Astrocyte of the hippocampus (primary cell): ENCODE measurements at regions not wholly inside any gene's neighbourhood (a gene's known extent, or its start where the extent isn't known, plus 50 kb on each side); places are given as distances from the start of the nearest gene placed in this dataset.
"Not testable (repeated sequence)": the region's sequence is repeated elsewhere in the genome, so short reads cannot be mapped to it uniquely, and the experiment has no call there.

ENCODE experiments used
- DNase-seq: peaks from one replicate; pipeline ENCODE4 v3.0.0; 2011; ENCODE audit warnings: low read depth, low spot score

- no peak for DNase-seq
Observed at GRCh38 chr6:97450087-97450486, 167.1 kb upstream of the MMS22L start.

DNA sequence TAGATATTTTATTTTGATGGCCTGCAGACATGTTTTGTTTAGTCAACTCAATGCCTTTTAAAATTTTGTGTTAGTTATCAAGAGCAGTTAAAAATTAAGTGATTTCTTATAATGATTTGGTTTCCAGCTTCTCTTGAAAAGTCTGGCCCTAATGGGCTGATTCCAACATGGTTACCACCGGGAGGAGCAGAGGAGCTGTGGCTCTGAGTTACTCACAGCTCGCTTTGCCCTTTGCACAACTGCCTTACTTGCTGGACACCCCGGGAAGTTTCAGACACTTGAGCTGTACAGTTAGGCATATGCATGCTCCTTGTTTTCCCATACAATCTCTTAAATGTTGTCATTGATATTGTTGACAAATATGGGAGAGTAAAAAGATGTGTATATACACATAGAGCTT is 173.1 kb upstream of the MMS22L start:
- DNase-seq, result no peak

- DNase-seq, result no peak
Observed at GRCh38 chr6:97459535-97459934, 176.5 kb upstream of the MMS22L start.

DNA sequence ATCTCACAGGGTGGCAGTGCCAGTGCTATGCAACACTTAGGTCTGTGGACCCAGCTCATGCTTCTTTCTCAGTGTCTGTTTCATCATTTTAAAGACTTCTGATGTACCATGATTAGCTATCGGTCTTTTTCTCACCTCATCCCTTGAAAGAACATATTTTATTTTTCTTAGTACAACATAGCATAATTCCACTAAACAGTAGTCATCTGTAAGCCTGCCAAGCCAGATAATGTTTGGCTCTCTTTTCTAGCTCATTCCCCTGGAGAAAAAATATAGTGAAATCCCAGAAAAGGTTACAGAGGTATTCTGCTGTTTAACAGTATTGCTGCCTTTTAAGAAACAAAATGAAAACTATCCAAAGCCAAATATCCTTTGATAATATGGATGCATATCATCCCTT is 177.0 kb upstream of the MMS22L start:
- peak; percentile 72 for DNase-seq

DNA sequence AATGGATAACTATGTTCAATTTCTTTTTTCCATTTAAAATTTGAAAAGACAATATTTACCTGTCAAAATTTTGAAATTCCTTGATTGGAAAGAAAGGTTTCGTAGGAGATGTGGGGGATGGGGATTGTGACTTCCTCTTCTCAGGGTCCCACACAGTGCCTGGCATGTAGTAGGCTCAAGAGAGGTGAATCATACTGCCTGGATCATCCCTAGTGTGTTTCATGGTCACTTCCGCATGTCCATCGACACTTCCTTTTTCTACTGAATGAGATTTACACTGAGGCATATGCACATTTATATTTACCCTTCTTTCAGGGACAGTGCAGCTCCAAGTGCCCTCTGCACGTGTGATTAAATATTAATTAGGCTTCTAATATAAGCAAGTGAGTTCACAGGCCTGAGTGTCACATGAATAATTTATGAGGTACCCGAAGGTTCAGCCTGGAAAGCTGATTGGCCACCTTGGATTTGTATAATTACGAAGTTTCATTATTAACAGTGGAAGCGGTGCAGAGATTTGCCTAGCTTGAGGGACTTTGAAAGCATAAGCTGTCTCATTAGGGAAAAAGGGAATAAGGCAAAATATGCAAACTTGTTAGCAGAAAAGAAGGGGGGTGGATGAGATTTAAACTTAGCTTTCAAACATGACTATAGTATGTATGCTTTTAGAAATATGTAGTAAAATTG is 177.5 kb upstream of the MMS22L start:
- no peak for DNase-seq

- DNase-seq, result no peak
Observed at GRCh38 chr6:97461218-97461617, 178.2 kb upstream of the MMS22L start.

DNA sequence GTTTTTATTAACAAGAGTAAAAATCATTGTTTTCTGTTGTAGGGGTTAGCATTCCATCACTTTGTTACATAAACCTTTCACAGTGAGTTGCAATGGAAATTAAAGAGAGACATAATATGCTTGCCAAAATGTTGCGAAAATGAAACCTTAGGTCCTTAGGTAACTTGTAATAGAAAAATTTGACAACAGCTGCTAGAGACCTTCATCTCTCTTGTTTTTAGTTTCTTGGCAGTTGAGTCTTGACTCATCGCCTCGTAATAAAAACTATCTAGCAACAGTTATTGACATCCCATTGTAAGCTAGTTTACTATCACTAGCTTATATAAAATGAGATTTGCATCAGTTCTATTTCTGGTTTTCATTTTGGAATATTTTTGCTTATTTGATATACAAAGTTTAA is 179.0 kb upstream of the MMS22L start:
- no peak for DNase-seq

- DNase-seq, result no peak
Observed at GRCh38 chr6:97462938-97463598, 180.1 kb upstream of the MMS22L start.

DNA sequence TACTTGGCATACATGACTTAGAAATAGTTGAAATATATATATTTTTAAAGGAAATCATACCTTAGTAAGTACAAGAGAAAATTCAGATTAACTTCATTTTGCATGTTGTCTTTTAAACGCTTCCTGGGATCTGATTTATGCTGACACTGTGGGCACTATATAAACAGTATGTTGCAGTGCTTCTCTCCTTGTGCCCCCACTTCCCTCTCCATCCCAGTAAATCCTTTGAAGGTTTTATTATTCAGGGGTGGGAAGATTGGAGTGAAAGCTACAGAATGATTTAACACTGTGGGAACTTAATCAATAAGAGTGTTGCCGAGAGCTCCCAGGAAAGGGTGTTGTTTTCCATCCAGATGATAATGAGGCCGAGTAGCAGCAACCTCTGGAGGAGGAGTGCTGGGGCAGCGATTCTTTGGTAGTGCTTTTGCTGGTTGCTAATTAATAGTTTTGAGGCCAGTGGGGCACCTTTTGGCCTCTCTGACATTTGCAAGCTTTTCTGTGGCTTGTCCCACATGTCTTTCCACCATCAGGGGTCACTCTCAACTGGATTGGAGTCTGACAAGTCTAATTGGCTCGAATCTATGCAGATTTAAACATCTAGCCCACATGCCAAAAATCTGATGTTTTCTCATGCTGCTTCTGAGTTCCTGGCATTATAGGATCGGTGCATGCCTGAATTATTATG is 183.0 kb upstream of the MMS22L start:
- peak; percentile 39 for DNase-seq

DNA sequence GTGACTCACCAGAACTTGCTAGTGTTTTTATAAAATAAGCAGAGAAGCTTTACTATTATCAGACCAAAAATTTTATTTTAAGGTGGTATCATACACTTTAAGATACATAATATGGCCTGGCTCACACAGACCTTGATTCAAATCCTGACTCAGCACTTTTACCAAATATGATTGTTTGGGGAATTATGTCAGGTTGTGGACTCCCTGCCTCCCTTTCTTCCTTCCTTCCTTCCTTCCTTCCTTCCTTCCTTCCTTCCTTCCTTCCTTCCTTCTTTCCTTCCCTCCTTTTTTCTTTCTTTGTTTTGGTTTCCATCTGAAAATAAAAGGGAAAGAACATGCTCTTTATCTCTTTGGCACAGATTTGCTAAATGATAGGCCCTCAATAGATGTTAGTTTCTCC is 186.0 kb upstream of the MMS22L start:
- no peak for DNase-seq

DNA sequence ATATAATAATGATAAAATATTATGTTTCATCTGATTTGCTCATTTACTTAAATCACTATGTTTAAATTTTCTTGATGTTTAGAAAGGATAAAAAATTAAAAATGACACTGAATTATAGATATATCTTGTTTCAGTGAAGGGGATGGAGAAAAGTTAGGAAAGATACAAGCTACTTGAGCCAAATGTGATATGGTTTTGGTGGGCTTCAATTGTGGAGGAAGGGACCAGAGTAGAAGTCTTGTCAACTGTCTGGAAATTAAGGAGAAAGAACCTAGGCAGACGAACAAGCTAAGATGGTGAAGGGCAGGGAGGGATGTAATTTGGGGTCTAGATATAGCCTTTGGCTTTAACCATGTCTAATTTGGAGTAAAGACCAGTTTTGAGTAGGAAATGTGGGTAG is 186.4 kb upstream of the MMS22L start:
- DNase-seq, result no peak

DNA sequence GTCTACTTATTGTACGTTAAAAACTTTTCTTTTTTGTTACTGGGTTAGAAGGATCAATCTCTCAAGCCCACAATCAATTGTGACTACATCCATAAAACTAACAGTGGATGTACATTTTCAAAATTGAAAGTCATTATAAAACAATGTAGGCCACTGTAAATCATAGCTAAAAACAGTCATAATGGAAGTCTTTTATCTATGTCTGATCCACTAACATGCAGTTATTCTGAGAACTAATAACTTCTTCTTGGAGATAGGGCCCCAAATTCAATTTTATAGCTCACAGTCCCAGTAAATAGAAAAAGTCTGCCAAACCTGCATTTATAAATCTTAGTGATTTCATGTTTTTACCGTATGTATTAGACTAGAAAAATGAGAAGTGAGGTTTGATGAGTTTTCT is 187.3 kb upstream of the MMS22L start:
- no peak for DNase-seq

DNA sequence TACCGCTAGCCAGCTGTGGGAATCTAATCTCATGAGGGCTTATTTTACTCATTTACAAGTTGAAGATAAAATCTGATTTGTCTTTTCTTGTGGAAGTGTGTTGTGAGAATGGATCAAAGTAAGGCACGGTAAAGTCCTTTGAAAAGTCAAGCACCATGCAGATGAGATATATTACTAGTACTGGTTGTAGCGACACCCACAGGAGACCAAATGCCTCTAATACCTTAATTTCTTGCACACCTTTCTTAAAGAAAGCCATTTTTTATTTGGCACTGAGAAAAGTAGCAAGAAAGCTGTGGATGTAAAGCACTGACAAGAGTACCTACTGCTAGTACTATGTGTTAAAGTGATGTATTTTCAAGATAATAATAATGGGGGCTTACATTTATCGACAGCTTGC is 191.0 kb upstream of the MMS22L start:
- no peak for DNase-seq

DNA sequence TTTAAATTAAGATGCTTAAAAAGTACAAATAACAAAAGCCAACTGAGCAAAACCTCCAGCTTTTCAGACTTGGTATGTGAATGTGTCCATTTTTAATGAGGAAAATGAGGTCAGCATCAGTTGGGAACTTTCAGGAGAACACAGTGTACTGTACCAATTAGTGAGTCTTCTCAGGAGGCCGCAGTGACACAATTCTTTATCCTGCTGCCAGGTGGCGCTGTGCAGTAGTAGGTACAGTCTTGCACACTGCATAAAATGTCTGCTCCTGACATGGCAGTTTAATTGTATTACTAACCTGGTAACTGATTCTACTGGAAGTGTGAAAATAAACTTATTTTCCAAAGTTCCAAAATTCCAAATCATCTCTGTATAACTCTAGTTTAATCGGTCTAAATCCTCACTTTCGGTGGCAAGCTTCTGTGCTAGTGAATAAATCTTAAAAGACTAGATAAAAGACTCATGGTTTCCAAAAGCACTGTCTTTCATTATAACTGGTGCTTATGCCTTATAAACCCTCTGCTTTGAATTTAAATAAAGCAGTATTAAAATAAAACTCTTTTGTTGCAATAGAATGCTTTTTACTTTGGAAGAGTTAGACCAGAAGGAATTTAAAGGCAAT is 214.8 kb upstream of the MMS22L start:
- DNase-seq, result peak; percentile 93

DNA sequence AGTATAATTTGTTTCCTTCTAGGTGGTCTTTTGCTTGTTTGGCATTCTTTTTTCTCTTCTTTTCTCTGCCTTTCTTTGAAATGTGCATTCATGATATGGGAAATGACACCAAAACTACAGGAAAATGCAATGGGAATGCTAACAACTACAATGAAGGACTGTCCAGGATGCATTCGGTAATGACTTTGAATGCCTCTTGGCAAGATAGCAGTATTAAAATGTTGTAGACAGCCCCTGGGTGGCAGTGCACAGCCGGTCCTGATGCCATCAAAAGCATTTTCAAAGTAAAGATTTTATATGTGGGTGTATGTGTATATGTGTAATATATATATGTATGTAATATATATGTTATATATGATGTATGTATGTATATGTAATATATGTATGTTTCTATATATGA is 218.8 kb upstream of the MMS22L start:
- peak; percentile 30 for DNase-seq

- DNase-seq, result no peak
Observed at GRCh38 chr6:97508646-97509045, 225.6 kb upstream of the MMS22L start.

DNA sequence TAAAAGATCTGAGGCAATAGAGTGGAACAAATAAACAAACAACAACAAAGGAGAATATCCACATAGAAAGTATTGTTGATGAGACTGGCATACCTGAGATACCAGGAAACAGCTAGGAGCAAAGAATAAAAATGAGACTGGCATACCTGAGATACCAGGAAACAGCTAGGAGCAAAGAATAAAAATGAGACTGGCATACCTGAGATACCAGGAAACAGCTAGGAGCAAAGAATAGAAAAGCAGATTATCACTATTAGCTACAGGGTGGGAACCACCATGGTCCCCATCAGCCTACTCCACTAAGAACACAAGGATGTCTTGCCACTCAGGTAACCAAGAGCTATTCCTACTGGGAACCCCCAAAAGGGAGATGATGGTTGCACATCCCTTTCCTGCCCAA is 230.2 kb upstream of the MMS22L start:
- not testable (repeated sequence) for DNase-seq

DNA sequence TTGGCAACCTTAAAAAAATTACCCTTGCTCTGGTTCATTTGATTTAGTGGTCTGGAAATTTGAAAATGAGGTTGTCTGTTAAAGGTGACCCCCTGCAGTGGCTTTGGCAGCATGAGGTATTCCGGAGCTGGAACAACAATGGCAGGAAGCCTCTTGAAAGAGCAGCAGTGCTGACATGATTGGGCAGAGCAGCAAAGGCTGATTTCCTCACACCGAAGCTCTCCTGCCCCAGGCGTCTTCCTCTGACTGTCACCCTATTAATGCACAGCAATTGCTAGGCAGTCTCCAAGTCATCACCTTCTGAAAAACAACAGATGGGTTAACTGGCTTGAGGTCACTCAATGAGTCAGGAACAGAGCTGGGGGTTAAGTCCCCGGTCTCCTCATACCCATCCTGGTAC is 241.8 kb upstream of the MMS22L start:
- DNase-seq, result peak; percentile 33

GRCh38 chr6:97535800-97536199 is 252.8 kb upstream of the MMS22L start:
- DNase-seq, result no peak

- no peak for DNase-seq
Observed at GRCh38 chr6:97548354-97548753, 265.3 kb upstream of the MMS22L start.

DNA sequence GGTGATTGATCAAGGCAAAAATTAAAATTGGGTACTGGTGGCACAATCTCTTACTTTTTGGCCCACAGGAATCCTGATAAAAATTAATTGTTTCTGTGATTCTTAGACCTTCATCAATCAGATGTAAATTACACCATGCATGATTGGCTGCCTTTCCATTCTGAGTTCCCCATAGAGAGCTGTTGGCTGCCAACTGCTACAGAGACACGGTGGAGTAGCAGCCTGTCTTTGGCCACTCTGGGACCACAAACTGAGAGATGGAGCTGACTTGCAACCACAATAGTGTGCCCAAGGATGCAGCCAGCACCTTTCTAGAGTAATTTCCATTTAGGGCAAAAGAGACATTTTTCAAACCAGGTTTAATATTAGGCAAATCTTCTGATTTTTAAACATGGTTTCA is 274.3 kb upstream of the MMS22L start:
- DNase-seq, result no peak

GRCh38 chr6:97563529-97563928 is 280.5 kb upstream of the MMS22L start:
- DNase-seq, result no peak

GRCh38 chr6:97572943-97573342 is 289.9 kb upstream of the MMS22L start:
- DNase-seq, result no peak
